ENCODE measurements at regions not wholly inside any gene's neighbourhood (a gene's known extent, or its start where the extent isn't known, plus 50 kb on each side); places are given as distances from the start of the nearest gene placed in this dataset.

DNA sequence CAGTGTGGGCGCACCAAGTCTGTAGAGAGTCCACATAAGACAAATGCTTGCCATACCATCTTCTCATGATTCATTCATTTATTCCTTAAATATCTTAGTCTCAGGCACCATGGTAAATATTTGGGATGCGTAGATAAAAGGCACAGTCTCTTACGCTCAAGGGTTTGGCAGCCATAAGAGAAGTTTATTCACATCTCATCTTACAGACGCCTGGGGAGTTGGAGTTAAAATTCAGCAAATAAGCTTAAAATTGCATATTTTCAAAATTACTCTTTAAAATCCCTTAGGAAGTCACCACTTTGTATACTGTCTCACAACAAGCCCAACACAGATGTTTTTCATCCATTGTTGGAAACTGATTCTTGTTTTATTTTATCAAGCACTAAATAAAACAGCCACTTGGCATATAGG, 363.3 kb downstream of the KIF16B start:
- intact Hi-C loops (cut with DNase I, micrococcal nuclease), result no loop called here
- CTCF ChIA-PET, result no interaction called here

DNA sequence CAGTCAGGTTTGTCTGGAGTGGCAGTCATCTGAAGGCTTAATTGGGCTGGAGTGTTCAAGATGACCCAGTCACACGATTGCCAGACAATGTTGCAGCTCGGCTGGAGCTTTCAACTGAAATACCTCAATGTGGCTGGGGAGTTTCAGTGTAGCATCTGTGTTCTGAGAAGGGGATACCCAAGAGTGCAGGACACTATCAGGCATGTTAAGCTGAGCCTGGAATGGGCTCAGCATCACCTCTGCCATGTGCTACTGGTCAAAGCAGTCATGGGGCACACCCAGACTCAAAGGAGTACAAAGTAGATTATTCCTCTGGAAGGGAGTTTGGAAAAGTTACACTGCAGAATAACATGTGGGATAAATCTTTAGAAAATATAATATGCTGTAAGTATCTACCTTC, 363.9 kb downstream of the KIF16B start:
- no peak overlapping the region for H3K4me3 ChIP-seq (ENCODE audit: low read length)
- Mint-ChIP-seq H3K27me3 (no peaks in the 10 kb centered on the region), H3K4me1 (ENCODE audit: low read depth) (no peaks in the 10 kb centered on the region), H3K27ac (no peak overlapping the region), H3K4me3 (no peak overlapping the region), H3K36me3 (ENCODE audit: low read depth) (no peaks in the 10 kb centered on the region), H3K9me3 (peaks cover 3% of the 10 kb centered on the region)
- no peak for ATAC-seq (ENCODE audit: poor library complexity)
- ChIA-PET CTCF (no interaction called here), POLR2A (no interaction called here)
- H3K36me3 ChIP-seq (ENCODE audit: insufficient read depth, low read length), result no peaks in the 10 kb centered on the region
- no peak for DNase-seq
- H3K27ac ChIP-seq (ENCODE audit: low read depth in 1 of 2, low read length in 2 of 2), result no peak overlapping the region
- H3K4me1 ChIP-seq (ENCODE audit: insufficient read depth, low read length), result no peaks in the 10 kb centered on the region
- H3K27me3 ChIP-seq (ENCODE audit: control insufficient read depth in 1 of 2, insufficient read depth in 2 of 2, low read length in 2 of 2), result no peaks in the 10 kb centered on the region
- TF ChIP-seq, protein P1, sequence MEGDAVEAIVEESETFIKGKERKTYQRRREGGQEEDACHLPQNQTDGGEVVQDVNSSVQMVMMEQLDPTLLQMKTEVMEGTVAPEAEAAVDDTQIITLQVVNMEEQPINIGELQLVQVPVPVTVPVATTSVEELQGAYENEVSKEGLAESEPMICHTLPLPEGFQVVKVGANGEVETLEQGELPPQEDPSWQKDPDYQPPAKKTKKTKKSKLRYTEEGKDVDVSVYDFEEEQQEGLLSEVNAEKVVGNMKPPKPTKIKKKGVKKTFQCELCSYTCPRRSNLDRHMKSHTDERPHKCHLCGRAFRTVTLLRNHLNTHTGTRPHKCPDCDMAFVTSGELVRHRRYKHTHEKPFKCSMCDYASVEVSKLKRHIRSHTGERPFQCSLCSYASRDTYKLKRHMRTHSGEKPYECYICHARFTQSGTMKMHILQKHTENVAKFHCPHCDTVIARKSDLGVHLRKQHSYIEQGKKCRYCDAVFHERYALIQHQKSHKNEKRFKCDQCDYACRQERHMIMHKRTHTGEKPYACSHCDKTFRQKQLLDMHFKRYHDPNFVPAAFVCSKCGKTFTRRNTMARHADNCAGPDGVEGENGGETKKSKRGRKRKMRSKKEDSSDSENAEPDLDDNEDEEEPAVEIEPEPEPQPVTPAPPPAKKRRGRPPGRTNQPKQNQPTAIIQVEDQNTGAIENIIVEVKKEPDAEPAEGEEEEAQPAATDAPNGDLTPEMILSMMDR (IDR thresholded peaks at IDR 0.05), result no peak
- intact Hi-C loops (cut with DNase I, micrococcal nuclease), result no loop called here
- H3K9me3 ChIP-seq (ENCODE audit: control insufficient read depth in 1 of 2, insufficient read depth in 1 of 2, low read length in 2 of 2), result no peaks in the 10 kb centered on the region

More for the DNA sequence above, 363.3 kb downstream of the KIF16B start:
- Histone ChIP-seq H3K27ac (ENCODE audit: low read depth in 1 of 2, low read length in 2 of 2) (no peak overlapping the region), H3K4me1 (ENCODE audit: insufficient read depth, low read length) (no peaks in the 10 kb centered on the region), H3K36me3 (ENCODE audit: insufficient read depth, low read length) (no peaks in the 10 kb centered on the region), H3K27me3 (ENCODE audit: control insufficient read depth in 1 of 2, insufficient read depth in 2 of 2, low read length in 2 of 2) (no peaks in the 10 kb centered on the region), H3K4me3 (ENCODE audit: low read length) (no peak overlapping the region), H3K9me3 (ENCODE audit: control insufficient read depth in 1 of 2, insufficient read depth in 1 of 2, low read length in 2 of 2) (no peaks in the 10 kb centered on the region)
- POLR2A ChIA-PET, result no interaction called here
- ATAC-seq (ENCODE audit: poor library complexity) (no peak), DNase-seq (no peak)
- TF ChIP-seq, protein P1 (IDR thresholded peaks at IDR 0.05), result no peak
- H3K4me1 Mint-ChIP-seq (ENCODE audit: low read depth), result no peaks in the 10 kb centered on the region
- no peaks in the 10 kb centered on the region for H3K36me3 Mint-ChIP-seq (ENCODE audit: low read depth)
- H3K27me3 Mint-ChIP-seq, result no peaks in the 10 kb centered on the region
- no peak overlapping the region for H3K27ac Mint-ChIP-seq
- H3K9me3 Mint-ChIP-seq, result peaks cover 3% of the 10 kb centered on the region
- H3K4me3 Mint-ChIP-seq, result no peak overlapping the region

DNA sequence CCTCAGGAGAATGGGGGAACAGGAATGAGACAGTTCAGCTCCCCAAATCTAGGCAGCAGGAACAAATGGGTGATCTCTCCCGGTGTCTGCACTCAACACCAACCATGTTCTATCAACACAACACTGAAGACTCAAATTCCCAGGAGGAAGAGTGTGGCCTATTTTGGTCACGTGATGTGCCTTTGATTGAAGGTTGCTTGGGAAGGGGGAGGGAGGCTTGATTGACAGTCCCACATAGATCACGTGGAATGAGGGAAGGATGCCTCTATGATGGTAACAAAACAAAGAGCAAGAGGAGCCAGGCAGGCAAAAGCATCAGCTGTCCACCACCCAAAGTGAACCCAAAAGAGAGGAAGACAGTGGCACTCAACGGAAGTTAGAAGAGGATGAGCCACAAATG, 364.8 kb downstream of the KIF16B start:
- no peak for DNase-seq
- H3K36me3 ChIP-seq (ENCODE audit: insufficient read depth, low read length), result no peaks in the 10 kb centered on the region
- Mint-ChIP-seq H3K4me1 (ENCODE audit: low read depth) (no peaks in the 10 kb centered on the region), H3K27ac (no peak overlapping the region), H3K4me3 (no peak overlapping the region), H3K27me3 (no peaks in the 10 kb centered on the region), H3K9me3 (peaks cover 3% of the 10 kb centered on the region), H3K36me3 (ENCODE audit: low read depth) (no peaks in the 10 kb centered on the region)
- intact Hi-C loops (cut with DNase I, micrococcal nuclease), result no loop called here
- H3K27me3 ChIP-seq (ENCODE audit: control insufficient read depth in 1 of 2, insufficient read depth in 2 of 2, low read length in 2 of 2), result no peaks in the 10 kb centered on the region
- no peak overlapping the region for H3K27ac ChIP-seq (ENCODE audit: low read depth in 1 of 2, low read length in 2 of 2)
- H3K9me3 ChIP-seq (ENCODE audit: control insufficient read depth in 1 of 2, insufficient read depth in 1 of 2, low read length in 2 of 2), result no peaks in the 10 kb centered on the region
- TF ChIP-seq, protein P1 (IDR thresholded peaks at IDR 0.05), result no peak
- POLR2A ChIA-PET, result no interaction called here
- CTCF ChIA-PET, result no interaction called here
- no peak overlapping the region for H3K4me3 ChIP-seq (ENCODE audit: low read length)
- no peaks in the 10 kb centered on the region for H3K4me1 ChIP-seq (ENCODE audit: insufficient read depth, low read length)
- no peak for ATAC-seq (ENCODE audit: poor library complexity)

Measured in CD4-positive, alpha-beta T cell (primary cell).